NCI-H128 (cell line): ENCODE measurements at regions not wholly inside any gene's neighbourhood (a gene's known extent, or its start where the extent isn't known, plus 50 kb on each side); places are given as distances from the start of the nearest gene placed in this dataset.
"Not testable (repeated sequence)": the region's sequence is repeated elsewhere in the genome, so short reads cannot be mapped to it uniquely, and the experiment has no call there.

Experiments
- DNase-seq: peaks from one replicate; lab custom pipeline; 2025; ENCODE audit not compliant: unreplicated experiment; lab: John Stamatoyannopoulos, UW

- DNase-seq: no peak
These were observed 218.2 kb upstream of the ZCCHC13 start for GRCh38 chrX:74085642-74086236.

- DNase-seq: no peak
These were observed 223.8 kb upstream of the ZCCHC13 start for GRCh38 chrX:74080165-74080564.

DNA sequence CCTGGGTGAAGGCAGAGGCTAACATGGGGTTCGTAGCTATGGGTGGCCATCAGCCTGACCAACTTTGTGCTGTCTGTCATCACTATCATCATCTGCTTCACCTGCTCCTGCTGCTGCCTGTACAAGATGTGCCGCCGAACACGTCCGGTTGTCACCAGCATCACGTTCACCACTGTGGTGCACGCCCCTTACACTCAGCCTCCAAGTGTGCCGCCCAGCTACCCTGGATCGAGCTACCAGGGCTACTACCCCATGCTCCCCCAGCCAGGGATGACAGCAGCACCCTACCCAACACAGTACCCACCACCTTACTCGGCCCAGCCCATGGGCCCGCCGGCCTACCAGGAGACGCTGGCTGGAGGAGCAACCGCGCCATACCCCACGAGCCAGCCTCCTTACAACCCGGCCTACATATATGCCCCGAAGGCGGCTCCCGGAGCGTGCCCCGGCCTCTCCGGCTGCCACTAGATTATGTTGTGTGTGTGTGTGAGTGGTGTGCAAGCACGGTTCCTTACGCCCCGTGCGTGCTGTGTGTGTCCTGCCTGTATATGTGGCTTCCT is 213.4 kb upstream of the XIST start:
- DNase-seq: no peak

DNA sequence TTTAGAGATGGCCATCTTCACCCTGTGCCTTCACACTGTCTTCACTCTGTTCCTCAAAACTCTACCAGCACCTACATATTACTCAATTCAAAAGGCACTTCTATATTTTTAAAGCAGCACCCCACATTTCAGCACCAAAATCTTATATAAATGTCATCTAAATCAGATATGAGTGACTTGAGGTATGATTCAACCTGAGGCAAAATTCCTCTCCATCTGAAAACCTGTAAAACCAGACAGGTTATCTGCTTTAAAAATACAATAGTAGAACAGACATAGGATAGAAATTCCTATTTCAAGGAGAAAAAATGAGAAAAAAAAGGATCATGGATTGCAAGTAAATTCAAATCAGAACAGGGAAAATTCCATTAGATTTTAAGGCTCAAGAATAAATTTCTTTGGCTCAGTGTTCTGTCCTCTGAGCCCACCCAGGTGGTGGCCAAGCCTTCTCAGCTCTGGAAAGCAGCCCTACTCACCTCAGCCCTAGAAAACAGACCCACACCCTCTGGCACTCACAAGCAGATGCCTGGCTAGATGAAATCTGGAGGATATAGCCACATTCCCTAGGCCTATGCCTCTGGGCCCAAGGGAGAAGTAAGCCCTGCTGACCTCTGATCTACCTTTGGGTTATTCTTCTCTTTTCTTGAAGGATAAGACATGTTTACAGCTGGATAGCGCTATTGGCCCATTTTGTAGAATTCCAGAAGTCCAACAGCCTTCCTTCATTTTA is 211.1 kb upstream of the XIST start:
- no peak for DNase-seq

- no peak for DNase-seq
These were observed 209.4 kb upstream of the XIST start for GRCh38 chrX:74061879-74062278.

GRCh38 chrX:74049126-74049525 is 196.6 kb upstream of the XIST start:
- DNase-seq: no peak

DNA sequence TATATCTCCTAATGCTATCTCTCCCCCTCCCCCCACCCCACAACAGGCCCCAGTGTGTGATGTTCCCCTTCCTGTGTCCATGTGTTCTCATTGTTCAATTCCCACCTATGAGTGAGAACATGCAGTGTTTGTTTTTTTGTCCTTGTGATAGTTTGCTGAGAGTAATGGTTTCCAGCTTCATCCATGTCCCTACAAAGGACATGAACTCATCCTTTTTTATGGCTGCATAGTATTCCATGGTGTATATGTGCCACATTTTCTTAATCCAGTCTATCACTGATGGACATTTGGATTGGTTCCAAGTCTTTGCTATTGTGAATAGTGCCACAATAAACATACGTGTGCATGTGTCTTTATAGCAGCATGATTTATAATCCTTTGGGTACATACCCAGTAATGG is 181.6 kb upstream of the XIST start:
- DNase-seq: not testable (repeated sequence)

GRCh38 chrX:74031527-74031926 is 179.0 kb upstream of the XIST start:
- DNase-seq: not testable (repeated sequence)

DNA sequence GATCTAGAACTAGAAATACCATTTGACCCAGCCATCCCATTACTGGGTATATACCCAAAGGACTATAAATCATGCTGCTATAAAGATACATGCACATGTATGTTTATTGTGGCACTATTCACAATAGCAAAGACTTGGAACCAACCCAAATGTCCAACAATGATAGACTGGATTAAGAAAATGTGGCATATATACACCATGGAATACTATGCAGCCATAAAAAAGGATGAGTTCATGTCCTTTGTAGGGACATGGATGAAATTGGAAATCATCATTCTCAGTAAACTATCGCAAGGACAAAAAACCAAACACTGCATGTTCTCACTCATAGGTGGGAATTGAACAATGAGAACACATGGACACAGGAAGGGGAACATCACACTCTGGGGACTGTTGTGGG is 178.3 kb upstream of the XIST start:
- not testable (repeated sequence) for DNase-seq

GRCh38 chrX:74025145-74025544 is 172.6 kb upstream of the XIST start:
- not testable (repeated sequence) for DNase-seq

- no peak for DNase-seq
These were observed 170.7 kb upstream of the XIST start for GRCh38 chrX:74023203-74023602.

GRCh38 chrX:74018253-74018652 is 165.7 kb upstream of the XIST start:
- no peak for DNase-seq

DNA sequence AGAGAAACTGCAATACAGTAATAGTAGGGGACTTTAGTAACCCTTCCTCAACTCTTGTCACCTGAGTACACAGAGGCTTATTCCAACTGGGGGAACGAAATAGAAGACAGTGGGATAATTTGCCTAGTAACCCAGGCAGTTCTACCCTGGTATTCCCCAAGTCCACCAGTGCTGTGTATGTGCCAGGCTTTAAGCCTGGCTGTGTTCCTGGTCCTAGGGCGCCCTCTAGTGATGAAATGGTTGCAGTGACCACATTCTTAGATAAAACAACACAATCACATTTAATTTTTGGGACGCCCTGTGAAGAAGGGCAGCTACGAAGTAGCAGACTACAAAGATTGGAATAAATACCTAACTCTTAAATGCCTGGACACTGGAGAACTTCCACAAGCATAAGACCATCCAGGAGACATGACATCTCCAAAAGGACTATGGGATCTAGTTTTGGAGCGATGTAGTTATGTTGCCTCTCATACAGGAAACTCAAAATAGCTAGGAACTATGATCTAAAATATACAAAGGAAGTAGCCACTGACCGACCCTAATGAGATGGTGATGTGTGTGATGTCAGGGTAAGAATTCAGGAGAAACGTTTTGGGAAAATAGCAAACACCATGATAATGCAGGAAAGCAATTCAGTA is 163.0 kb upstream of the XIST start:
- DNase-seq: peak; percentile 5

GRCh38 chrX:74009041-74009440 is 156.5 kb upstream of the XIST start:
- DNase-seq: no peak

DNA sequence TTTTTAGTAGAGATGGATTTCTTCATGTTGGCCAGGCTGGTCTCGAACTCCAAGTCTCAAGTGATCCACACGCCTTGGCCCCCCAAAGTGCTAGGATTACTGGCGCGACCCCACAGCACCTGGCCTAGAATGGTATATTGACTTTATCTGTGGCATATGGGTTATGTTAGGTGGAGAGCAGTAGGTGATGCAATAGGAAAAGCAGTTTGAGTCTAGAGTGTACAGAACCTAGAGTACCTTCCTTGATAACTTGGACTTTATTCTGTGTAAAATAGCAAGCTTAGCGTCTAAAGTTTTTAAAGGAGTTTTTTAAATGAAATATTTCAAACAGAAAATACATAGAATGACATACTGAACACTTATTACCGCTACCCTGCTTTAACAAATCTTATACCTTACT is 139.5 kb upstream of the XIST start:
- no peak for DNase-seq

DNA sequence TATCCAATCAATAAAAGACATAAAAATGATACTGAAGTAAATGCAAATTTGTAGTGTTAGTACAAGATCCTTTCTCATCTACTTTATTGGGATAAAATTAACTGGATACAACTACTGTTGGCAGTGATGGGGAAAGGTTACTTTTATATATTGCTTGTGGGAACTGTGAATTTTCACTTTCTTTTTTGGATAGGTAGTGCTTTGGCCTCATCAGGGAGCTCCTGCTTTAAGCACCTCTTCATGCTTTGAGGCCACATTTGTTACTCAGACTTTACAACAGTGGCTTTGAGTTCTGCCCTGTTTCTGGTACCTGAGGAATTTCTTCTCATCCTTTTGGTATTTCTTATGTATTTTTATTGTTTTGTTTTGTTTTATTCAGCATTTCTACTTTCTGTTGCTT is 134.7 kb upstream of the XIST start:
- no peak for DNase-seq

GRCh38 chrX:73979551-73980131 is 127.1 kb upstream of the XIST start:
- DNase-seq: no peak

- DNase-seq: no peak
These were observed 125.1 kb upstream of the XIST start for GRCh38 chrX:73977542-73978169.

DNA sequence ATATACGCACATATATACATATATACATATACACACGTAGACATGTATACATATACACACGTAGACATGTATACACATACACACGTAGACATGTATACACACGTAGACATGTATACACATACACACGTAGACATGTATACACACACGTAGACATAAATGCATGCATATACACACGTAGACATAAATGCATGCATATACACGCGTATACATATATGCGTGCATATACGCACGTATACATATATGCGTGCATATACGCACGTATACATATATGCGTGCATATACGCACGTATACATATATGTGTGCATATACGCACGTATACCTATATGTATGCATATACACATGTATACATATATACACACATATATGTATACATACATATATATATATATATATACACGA is 114.9 kb upstream of the XIST start:
- DNase-seq: not testable (repeated sequence)

DNA sequence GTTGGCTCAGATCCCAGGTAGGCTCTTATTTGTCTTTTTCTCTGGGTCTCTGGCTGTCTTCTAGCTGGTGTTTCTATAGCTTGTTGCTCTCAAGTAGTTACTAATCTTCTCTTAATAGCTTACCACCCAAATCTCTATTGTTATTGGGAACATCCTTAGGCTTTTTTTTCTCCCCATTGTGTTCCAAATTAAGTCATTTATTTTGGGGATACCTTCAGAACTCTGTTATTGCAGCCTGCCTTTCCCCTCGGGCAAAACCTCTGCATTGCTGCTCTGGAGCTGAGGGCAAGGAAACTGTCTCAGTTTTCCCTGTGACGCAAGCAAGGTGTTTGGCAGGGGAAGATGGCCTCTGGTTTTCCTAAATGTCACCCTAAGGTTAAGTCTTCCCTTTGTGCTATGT is 113.3 kb upstream of the XIST start:
- no peak for DNase-seq

GRCh38 chrX:73964579-73964978 is 112.1 kb upstream of the XIST start:
- no peak for DNase-seq
